GM12875 (cell line): ENCODE measurements at regions not wholly inside any gene's neighbourhood (a gene's known extent, or its start where the extent isn't known, plus 50 kb on each side); places are given as distances from the start of the nearest gene placed in this dataset.

Source experiments
- H3K4me3 ChIP-seq: one replicate; pipeline ENCODE4 v1.5.1; 2011; ENCODE audit warnings: low read depth, low read length, control low read depth
- TF ChIP-seq, protein P1 (sequence below): IDR thresholded peaks from 2 replicates; pipeline ENCODE4 v1.5.1; 2011; ENCODE audit warnings: low read depth, mild to moderate bottlenecking, control low read depth, inconsistent platforms, low read length, moderate library complexity, borderline replicate concordance; ENCODE audit not compliant: insufficient read depth

DNA sequence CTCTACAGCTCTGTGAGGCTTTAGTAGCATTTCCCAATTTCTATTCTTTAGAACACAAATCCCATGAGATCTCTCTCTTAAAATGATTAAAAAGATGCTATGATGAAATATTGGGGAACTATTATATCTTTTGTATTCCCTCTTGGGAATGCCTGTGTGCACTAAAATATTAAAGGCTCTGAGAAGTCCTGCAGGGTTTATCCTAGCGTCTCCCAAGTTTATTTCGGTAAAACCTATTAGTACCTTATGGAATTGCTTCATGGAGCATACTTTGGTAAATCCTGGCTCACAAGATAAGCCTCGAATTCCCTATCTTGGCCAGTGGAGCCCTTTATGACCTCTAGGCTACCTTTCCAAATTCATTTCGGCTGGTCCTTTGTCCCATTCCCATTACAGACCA lies 306.8 kb downstream of the VRK1 start:
- TF ChIP-seq, protein P1, sequence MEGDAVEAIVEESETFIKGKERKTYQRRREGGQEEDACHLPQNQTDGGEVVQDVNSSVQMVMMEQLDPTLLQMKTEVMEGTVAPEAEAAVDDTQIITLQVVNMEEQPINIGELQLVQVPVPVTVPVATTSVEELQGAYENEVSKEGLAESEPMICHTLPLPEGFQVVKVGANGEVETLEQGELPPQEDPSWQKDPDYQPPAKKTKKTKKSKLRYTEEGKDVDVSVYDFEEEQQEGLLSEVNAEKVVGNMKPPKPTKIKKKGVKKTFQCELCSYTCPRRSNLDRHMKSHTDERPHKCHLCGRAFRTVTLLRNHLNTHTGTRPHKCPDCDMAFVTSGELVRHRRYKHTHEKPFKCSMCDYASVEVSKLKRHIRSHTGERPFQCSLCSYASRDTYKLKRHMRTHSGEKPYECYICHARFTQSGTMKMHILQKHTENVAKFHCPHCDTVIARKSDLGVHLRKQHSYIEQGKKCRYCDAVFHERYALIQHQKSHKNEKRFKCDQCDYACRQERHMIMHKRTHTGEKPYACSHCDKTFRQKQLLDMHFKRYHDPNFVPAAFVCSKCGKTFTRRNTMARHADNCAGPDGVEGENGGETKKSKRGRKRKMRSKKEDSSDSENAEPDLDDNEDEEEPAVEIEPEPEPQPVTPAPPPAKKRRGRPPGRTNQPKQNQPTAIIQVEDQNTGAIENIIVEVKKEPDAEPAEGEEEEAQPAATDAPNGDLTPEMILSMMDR: no peak
- H3K4me3 ChIP-seq: no peak overlapping the region

DNA sequence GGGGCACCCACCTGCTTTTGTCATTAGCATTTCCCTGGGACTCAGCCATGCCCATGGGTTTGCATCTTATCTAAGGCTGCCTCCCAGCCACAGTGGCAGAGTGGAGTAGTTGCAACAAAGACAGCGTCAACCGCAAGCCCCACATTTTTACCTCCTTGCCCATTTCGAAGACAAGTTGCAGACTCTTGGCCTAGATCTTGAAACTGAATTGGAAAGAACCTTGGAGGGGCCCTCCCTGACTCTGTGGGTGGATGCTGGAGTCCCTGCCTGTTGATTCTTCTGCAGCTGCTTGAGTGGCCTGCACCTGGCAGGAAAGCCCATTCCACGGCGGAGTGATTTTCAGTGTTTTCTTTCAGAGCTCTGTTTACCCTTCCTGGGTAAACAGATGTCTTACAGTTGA lies 309.0 kb downstream of the VRK1 start:
- TF ChIP-seq, protein P1: no peak
- no peak overlapping the region for H3K4me3 ChIP-seq

DNA sequence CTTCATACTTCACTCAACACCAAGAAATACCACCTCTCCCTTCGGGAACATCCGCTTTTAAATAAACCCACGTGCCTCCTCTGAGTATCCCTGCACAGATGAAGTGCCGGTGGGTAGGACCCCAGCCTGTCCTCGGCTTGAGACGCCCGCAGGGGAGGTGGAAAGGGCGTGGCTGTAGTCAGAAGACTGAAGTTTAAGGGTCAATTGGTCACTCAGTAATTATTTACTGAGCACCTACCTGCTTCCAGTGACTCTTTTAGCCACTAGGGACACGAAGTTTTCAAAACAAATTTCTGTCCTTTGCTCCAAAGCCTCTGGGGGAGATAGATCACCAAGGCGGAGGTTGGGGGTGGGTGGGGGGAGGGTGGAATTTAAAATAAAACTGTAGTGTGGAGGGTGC lies 309.4 kb downstream of the VRK1 start:
- TF ChIP-seq, protein P1: no peak
- no peak overlapping the region for H3K4me3 ChIP-seq

DNA sequence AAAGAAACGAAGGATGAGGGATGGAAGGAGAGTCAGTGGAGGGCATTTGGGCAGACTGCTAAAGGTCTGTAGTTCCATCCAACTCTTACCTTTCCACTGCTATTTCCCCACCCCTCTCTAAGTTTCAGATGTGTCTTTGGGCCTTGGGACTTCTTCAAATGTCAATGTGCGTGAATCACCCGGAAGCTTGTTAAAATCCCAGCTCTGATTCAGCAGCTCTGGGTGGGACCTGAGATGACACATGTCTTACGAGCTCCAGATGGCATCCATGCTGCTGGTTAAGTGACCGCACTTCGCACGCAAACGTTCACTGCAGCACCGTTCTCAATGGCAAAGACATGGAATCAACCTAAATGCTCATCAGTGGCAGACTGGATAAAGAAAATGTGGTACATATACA lies 309.9 kb downstream of the VRK1 start:
- no peak overlapping the region for H3K4me3 ChIP-seq
- TF ChIP-seq, protein P1: no peak

DNA sequence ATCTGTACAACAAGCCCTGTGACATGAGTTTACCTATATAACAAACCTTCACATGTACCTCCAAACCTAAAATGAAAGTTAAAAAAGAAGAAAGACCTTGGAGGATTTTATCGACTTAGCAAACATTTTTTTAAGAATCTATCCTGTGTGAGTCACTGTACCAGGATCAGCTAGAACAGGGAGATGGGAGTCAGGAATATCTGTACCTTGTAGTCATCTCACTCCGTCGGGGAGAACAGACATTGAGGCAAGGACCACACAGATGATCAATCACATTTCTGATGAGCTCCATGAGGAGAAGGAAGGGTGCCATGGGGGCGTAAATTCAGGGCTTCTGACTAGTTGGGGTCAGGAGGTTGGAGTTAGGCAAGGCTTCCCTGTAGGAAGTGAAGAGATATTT lies 310.6 kb downstream of the VRK1 start:
- TF ChIP-seq, protein P1: no peak
- no peak overlapping the region for H3K4me3 ChIP-seq

DNA sequence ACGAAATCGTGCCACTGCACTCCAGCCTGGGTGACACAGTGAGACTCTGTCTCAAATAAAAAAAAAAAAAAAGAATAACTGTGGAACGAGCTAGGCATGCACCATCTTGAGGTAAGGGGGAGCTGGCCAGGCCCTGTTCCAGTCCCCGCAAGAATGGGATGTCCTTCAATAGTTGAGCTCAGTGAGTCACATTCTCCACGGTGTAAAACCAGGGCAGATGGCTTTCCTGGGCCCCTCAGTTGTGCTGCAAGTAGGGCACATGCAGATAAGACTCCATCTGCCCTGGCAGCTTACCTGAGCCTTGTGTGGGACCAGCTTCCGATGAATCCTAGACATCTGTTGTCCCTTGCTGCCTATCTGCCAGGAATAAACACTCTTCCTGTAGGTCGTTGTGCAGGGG lies 312.1 kb downstream of the VRK1 start:
- no peak overlapping the region for H3K4me3 ChIP-seq
- TF ChIP-seq, protein P1: no peak

DNA sequence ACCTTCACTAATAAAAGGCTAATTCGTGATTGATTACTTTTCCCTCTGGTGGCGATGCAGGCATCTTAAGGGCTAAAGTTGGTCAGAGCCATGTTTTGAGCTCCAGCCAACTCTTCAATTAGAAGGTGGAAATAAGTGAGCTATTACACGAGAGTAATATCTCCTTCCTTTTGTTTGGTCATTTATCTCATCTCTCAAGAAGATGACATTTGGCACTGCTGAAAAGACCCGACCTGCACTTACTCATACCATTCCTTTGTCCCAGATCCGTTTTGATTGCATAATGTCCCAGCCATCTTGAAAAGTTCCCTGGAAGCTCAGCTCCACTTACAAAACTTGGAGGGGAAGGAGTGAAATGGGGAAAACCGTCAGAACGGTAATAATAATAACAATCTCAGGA lies 316.2 kb downstream of the VRK1 start:
- H3K4me3 ChIP-seq: no peak overlapping the region
- TF ChIP-seq, protein P1: no peak
